SK-N-MC (cell line): ENCODE measurements at regions not wholly inside any gene's neighbourhood (a gene's known extent, or its start where the extent isn't known, plus 50 kb on each side); places are given as distances from the start of the nearest gene placed in this dataset.

ENCODE experiments used
- EZH2 ChIP-seq: fragments of 200-600 bp; sonication (generic); IDR thresholded peaks from one replicate; pipeline ENCODE4 v1.6.1; 2017; ENCODE audit warnings: antibody characterized with exemption
- FOXP2 ChIP-seq: optimal IDR thresholded peaks from 2 replicates; pipeline ENCODE3; 2011; ENCODE audit warnings: mild to moderate bottlenecking, moderate library complexity; ENCODE audit not compliant: insufficient read depth; ENCODE audit errors: extremely low read length, control extremely low read depth
- POLR2AphosphoS5 ChIP-seq: IDR thresholded peaks from 2 replicates; pipeline ENCODE4 v1.6.1; 2012; ENCODE audit warnings: mild to moderate bottlenecking, low read depth, low read length, borderline replicate concordance

DNA sequence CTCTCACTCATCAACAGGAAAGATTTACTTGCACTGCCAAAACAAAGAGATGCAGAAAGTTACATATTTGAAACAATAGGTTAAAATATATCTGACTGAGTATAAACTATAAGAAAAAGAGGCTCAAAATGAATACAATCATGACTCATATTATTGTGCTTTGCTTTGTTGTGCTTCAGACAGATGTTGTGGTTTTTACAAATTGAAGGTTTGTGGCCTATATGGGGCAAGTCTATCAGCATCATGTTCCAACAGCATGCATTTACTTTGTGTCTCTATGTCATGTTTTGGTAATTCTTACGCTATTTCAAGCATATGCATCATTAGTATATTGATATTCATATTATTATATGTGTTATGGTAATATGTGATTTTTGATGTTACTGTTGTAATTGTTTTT lies 330.0 kb downstream of the PRR16 start:
- no peak for TF ChIP-seq EZH2
- no peak for TF ChIP-seq POLR2AphosphoS5
- no peak for TF ChIP-seq FOXP2
